OCI-M2 (cell line): ENCODE measurements at regions not wholly inside any gene's neighbourhood (a gene's known extent, or its start where the extent isn't known, plus 50 kb on each side); places are given as distances from the start of the nearest gene placed in this dataset.
A peak's percentile ranks its signal among the peaks of the same experiment; 100 is the strongest.
"Not testable (repeated sequence)": the region's sequence is repeated elsewhere in the genome, so short reads cannot be mapped to it uniquely, and the experiment has no call there.

Experiments used
- DNase-seq: peaks from one replicate; lab custom pipeline; 2025; ENCODE audit not compliant: unreplicated experiment; lab: John Stamatoyannopoulos, UW

DNA sequence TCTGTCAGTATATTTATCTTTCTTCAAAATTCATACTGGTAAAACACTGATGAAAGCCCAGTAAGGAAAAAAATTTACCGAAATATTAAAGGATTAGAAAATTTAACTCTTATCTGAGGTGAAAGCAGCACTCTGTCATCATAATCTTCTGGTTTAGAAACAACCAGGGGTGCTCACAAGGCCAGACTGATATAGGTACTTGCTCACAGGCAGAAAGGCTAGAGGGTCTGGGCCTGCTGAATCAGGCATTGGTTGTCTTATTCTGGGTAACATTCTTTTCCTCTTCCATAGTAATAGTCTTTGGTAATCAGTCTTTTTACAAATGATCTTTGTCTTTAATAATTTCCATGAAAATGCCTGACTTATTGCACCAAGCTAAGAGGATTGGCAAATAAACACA, 221.4 kb upstream of the TFPI start:
- DNase-seq: no peak

DNA sequence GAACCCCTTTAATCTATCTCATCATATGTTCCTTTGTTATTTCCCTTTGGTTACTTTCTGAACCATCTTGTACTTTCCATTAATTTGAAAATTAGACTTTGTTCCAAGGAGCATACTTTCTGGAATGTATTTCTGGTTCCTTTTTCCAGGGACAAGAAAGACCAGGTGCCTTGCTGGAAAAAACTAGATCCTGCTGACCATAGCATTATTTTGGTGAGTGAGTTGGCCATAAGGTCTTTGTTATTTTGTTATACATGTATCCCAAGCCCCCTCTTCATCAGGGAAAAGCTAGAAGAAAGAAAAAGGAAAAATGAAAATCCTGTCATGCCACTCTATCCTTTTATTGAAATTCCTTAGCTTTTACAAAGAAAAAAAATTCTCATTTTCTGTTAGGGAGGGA, 228.1 kb upstream of the TFPI start:
- DNase-seq: no peak

DNA sequence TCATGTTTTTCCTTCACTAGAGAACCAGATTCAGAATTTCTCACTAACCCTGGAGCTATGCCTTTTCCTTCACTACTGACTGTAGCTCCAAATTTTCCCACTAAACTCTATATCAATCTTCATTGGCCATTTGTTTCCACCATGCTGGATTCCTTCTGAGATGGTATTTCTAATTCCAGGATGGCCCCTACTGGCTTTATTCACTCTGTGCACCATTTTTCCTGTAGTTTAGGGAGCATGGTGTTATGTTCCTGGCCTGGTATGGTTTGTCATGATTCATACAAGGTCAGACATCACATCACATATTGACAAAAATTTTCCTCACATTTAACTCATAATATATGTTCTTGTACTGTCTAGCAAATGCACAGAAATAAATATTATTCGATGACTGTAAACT, 229.2 kb upstream of the TFPI start:
- DNase-seq: no peak

DNA sequence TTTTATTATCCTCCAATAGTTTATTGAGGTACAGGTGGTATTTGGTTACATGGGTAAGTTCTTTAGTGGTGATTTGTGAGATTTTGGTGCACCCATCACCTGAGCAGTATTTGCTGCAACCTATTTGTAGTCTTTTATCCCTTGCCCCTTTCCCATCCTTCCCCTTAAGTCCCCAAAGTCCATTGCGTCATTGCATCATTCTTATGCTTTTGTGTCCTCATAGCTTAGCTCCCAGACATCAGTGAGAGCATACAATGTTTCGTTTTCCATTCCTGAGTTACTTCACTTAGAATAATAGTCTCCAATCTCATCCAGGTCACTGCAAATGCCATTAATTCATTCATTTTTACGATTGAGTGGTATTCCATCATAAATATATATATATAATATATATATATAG, 229.9 kb upstream of the TFPI start:
- not testable (repeated sequence) for DNase-seq

DNA sequence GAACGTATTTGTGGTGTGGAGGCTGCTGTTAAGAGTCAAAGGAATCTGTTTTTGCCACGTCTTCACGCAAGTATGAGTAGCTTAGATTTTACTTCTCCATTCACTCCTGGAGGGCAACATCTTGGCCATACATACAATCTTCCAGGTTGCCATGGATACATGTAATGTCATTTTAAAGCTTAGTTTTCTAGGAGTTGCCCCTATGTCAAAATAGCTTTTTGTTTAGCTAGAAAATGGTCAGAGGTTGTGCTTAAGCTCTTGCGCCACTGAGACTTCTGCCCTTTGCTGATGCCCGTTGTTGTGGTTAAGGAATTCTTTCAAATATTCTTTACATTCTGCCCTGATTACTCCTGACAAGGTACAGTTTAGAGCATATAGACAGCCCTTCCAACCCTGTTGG, 245.4 kb upstream of the TFPI start:
- no peak for DNase-seq

DNA sequence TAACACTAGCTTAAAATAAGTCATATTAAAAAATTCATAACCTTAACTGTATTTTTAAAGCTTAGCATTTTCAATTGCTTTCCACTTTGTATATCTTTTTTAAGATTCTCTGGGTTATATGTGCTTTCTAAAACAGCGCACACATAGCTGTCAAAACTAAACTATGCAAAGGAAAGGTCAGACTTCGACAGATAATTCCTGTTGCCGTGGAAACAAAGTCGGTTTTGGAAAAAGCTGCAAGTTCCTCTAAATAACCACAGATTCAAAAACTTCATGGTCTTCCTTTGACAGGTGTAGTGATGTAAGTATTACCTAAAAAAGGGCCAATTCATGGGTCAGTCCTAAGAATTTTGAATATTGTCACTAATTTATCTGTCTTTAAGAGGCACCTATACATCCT, 249.6 kb upstream of the TFPI start:
- DNase-seq: no peak

DNA sequence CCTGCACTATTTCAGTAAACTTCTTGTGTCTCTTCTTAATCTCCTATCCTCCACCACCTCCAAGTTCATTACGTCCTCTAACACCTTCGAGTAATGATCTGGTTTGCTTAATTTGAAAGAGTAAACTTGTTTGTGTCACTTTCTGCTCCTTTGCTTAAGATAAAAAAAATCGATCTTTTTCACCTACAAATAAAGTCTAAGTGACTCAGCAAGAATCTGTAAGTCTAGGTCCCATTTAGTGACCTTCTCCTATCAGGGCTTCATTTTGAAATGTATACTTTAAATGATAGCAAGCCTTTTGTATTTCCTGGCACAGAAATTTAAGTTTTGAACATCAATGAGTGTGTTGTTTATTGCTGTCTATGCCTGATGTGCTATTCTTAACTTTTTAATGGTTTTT, 260.9 kb upstream of the TFPI start:
- DNase-seq: no peak

DNA sequence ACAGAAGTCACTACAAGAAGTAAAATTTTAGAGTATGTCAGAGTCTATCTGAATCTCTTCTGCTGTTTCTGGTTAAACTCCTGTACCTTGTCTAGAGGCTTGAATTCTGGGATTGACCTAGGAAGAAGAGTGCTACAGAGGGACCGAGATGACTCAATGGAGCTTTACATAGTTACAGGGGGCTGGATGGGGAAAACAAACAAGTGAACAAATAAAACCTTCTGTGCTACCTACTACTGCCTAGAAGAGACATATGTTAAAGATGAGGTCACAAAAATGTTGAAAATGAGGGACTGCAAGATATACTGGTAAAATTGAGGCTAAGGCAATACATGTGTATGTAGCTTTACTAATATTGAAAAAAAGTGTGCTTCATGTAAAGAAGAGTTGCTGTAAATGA, 265.4 kb upstream of the TFPI start:
- DNase-seq: no peak

DNA sequence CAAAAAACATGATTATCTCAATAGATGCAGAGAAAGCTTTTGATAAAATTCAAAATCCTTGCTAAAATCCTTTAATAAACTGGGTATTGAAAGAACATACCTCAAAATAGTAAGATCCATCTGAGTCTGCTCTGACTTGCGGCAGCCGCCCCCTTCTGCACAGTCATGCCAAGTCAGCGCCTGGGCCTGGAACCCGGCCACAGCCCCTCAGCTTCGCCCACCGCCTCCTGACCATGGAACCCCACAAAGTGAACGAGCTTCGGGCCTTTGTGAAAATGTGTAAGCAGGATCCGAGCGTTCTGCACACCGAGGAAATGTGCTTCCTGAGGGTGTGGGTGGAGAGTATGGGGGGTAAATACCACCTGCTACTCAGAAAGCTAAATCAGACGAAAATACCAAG, 270.9 kb upstream of the TFPI start:
- DNase-seq: no peak

DNA sequence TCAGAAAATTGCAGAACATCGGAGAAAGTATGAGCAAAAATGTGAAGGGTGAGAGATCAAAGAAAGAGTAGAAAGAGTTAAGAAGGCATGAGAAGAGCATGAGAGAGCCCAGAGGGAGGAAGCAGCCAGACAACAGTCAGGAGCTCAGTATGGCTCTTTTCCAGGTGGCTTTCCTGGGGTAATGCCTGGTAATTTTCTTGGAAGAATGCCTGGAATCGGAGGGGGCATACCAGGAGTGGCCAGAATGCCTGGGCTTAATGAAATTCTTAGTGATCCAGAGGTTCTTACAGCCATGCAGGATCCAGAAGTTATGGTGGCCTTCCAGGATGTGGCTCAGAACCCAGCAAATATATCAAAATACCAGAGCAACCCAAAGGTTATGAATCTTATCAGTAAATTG, 271.8 kb upstream of the TFPI start:
- no peak for DNase-seq

DNA sequence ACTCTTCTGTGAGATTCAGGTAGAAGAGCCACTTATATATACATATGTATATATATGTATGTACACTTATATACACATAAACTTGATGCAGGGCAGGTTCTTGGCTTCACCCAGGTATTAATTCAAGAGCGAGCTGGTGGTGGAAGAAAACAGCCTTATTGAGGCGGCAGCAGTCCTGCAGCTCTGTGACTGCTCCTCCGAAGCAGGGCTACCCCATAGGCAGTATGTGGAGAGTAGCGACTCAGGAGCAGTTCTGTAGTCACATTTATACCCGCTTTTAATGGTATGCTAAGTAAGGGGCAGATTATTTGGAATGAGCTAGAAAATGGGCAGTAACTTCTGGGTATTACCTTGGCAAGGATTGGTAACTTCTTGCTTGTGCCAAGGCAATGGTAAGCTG, 280.6 kb upstream of the TFPI start:
- DNase-seq: no peak

DNA sequence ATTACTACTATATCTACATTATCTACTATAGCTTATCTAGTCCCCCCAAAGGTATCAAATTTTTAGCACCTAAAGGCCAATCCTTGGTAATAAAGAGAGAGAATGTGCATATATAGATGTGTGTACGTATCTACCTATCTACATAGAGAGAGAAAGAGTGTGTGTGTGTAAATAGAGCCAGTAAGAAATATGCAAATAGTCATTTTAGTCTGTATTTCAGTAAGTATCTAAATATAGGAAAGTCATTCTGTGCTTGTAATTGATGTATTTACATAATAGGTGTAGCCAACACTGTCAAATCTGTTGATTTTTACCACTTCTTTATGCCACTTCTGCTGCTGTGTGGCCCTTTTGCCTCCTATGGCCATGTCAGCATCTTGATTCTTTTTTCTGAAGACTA, 284.5 kb upstream of the TFPI start:
- no peak for DNase-seq

DNA sequence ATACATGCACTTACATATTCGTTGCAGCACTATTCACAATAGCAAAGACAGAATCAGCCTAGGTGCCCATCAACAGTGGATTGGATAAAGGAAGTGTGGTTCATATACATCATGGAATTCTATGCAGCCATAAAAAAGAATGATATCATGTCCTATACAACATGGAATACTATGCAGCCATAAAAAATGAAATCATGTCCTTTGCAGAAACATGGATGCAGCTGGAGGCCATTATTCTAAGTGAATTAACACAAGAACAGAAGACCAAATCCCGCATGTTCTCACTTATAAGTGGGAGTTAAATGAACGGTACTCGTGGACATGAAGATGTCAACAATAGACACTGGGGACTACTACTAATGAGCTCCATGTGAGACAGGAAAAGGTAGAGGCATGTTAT, 288.1 kb upstream of the TFPI start:
- no peak for DNase-seq

DNA sequence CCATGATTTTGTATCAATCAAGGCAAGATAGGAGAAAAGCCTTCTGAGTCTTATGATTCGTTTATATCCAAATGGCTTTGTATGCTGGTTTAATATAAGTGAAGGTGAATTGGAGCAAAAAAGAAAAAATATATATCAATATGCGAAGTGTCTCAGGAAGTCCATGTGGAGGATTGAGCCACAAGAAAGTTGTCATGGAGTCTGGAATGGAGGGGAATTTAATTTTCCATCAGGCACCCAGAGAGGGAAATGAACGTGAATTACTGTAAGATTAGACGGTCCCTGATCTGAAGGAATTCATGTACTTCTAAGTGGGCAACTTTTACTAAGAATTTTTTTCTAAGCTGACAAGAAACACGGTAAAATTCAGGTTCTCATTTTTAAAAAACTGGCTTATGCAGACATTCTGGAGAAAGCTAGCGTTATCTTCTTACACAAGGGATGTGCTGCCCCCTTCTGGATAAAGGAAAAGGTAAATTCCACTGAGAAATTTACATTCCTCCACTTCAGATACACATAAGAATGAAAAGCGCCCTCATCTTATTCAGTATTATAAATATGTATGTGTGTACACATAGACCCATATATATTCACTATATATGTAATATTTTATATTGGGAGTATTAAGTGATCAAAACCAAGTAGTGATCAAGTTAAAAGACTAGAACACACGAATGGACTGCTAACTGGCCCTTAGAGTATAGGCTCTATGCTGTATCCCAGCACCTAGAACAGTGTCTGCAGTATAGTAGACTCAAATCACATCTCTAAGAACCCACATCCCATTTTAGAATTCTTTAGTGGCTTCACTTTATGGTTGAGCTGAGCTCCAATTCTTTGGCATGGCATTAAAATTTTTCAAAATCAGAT, 289.0 kb upstream of the TFPI start:
- peak; percentile 17 for DNase-seq

DNA sequence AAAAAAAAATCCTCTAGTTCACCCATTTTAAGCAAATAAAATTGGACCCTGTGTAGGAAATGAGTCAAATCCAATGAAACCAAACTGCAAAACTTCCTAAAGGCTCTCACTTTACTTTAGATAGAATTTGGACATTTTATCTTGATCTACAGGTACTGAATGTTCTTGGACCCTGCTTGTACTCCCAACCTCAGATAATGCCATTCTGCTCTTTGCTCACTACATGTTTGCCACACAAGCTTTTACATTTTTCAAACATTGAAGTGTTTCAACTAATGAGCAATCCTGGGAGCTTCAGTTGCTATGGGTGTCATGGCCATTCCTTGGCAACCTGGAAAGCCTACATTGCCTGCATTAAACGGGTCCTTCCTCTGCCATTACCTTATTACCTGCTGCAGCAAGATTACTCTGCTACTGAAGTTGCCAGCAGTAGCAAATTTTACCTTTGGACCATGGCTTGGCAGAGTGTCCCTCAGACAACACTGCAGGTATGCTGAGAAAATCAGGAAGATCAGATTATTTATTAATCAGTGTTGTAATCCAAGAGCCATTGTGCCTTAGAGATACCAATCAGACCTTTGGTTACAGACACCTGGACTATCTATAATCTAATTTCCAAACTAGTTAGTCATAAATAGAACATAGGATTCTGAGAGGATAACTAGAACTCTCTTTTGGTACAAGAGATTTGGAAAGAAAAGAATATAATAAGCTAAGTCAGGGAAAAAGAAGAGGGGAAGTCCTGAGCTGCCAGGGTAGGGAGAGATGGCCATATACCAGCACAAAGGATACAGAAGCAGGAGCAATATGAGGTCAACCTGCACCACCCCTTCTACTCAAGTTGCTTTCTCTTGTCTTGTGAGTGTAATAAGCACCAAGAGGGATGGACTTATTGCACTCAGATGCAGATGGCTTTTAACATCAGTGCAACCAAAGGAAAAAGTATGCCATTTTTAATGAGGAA, 293.3 kb upstream of the TFPI start:
- DNase-seq: no peak

DNA sequence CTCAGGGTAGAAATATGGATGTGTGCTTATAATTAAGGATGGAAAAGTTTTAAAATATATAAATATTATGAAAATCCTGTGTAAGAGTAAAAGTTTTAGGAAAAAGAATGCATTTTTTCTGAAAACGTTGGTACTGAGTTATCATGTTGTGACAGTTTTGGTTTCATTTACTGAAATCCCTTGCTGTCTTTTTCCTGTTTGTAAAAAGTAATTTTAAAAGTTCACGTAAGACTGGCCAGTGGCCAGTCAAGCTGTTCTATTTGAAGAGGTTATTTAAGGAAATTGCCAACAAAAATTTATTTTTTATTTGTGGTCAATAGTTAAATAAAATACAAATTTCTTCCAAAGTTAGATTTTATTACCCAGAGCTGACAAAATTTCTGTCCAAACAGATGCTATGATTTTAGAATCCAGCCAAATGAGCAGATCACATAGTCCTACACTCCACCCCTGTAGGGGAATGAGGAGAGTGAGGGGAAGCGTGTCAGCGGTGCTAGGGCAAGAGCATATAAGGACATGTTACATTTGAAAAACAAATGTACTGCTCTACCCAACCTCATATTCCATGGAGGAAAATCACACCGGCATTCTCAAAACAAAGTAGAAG, 297.8 kb upstream of the TFPI start:
- DNase-seq: no peak

DNA sequence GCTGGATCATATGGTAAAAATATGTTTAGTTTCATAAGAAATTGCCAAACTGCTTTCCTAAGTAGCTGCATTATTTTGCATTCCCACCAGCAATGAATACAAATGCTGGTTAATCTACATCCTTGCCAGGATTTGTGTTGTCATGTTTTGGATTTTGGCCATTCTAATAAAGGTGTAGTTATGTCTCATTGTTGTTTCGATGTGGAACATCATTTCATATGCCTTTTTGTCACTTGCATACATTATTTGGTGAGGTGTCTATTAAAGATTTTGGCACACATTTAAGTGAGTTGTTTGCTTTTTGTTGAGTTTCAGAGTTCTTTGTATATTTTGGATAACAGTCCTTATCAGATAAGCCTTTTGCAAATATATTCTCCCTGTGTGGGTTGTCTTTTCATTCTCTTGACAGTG, 299.2 kb upstream of the TFPI start:
- no peak for DNase-seq

DNA sequence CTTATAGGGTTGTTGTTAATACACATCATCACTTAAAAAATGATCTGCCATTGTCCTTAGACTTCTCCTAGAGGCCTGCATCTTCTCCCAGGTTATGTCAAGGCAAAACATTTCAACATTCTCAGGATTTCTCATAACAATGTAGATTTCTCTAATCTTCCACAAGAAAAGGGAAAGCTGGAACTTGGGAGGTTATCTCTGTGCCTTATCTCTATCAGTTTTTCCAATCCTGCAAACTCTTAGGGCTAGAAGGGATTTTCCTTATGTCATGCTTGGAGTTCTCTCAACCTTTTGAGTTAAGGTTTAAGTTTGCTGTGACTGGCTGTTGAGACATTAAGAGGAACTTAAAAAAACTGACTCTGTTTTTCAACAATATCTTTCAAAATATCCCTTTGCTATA, 300.6 kb upstream of the TFPI start:
- DNase-seq: no peak

DNA sequence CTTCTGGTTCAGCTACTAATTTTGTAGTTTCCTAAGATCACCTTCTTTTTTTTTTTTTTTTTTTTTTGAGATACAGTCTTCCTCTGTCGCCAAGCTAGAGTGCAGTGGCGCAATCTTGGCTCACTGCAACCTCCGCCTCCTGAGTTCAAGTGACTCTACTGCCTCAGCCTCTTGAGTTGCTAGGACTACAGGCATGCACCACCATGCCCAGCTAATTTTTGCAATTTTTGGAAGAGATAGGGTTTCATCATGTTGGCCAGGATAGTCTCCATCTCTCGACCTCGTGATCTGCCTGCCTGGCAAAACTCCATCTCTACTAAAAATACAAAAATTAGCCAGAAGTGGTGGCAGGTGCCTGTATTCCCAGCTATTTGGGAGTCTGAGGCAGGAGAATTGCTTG, 301.5 kb upstream of the TFPI start:
- no peak for DNase-seq

DNA sequence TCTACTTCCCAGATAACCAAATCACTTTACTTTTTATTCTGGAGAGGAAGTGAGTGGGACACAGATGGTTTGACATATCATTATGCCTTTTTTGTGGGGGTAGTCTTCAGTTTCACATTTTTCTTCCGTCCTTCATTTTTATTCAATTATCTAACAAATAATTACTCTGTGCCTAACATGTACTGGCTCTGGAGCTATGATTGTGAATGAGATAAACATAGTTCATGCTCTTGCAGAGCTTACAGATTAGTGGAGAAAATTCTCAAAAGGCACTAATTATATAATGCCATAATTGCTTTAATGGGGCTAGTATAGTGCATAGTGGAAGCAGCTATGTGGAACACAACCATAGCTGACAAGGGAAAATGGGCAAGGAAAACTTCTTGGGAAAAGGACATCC, 303.6 kb upstream of the TFPI start:
- DNase-seq: no peak

DNA sequence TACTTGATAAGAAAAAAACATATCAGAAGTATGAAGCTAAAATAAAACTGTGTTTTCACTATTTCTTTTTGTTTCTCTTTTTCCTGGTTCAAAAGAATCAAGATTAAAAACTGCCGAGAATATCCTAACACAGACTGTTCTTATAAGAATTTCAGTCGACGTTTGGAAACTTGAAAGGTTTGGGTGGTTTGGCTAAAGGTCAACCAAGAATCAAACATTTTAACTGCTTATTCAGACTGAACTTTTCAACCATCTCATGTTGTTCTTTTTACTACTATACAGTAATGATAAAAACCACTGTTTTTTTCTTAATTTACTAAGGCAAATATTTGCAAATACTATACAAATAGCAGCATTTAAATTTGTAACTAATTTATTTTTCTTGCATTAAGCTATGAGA, 308.5 kb upstream of the TFPI start:
- DNase-seq: no peak

DNA sequence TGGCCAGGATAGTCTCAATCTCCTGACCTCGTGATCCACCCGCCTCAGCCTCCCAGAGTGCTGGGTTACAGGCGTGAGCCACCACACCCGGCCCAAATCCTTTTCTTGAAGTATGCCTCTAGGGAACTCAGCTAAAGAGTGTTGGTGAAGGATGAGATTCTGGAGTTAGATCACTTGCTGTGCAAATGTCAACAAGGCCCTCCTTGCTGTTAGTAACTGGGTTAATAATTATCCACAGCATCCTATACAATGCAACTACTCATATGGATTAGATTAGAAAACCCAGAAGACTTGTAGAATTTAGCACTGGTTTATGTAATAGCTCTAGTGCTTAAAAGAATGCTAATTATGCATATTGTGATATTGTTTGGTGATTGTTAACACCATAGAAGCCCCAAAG, 310.8 kb upstream of the TFPI start:
- no peak for DNase-seq
